CD4-positive, alpha-beta T cell treated with Interferon gamma for 1 hour (primary cell): ENCODE measurements at regions not wholly inside any gene's neighbourhood (a gene's known extent, or its start where the extent isn't known, plus 50 kb on each side); places are given as distances from the start of the nearest gene placed in this dataset.

ENCODE experiments used
- DNase-seq: peaks from one replicate; pipeline ENCODE4 v3.0.0-alpha.2; 2020

DNA sequence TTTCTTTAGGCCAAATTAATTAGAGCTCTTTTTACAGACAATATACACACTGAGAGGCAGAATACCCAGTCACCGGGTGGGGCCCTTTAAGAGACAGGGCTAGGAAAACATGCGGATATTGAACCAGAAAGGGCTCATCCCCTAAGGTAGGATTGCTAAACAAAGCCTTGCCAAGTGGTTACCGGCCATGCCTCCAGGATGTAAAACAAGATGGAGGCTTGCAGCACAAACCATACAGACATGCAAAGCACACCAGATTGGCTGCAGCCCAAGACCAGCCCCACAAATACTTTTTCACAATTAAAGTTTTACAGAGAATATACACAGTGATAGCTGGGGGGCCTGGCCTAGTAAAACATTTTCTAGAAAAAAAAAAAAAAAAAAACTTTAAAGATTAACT is 210.0 kb downstream of the KLHL4 start:
- DNase-seq: no peak

DNA sequence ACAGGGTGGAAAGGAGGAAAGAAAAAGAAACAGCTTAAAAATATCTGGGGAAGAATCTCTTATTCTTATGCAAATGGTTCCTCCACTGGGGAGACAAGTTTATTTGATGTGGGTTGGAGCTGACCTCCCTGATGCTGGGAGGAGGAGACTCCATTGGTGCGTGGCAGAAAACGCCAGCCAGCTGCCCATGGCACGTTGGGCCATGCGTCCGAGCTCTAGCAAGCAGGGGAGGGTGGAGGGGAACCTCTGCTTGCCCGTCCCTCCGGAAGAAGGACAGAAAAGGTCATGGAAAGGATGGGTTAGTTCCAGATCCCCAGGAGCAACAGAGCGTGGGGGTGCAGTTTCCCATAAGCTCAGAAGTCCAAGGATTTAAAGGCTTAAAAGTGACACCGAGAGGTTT is 210.4 kb downstream of the KLHL4 start:
- DNase-seq: no peak

GRCh38 chrX:87728459-87728858 is 210.9 kb downstream of the KLHL4 start:
- DNase-seq: no peak

DNA sequence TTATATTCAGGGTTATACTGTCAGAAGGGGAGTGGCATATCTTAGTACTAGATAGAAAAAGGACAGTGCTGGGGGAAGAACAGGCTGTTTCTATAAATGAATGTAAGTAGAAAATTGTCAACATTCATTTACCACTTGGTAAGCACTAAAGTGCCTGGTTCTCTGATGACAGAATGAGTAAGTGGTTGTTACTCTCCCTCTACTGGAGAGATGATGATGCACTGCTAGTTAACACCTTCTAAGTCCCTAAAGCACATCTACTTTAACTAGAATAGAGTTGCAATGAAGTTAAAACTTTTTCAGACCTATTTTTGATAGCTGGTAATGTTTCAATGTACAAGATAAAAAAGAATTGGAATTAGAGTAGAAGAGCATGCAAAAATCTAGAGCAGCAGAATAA is 214.5 kb downstream of the KLHL4 start:
- DNase-seq: no peak

DNA sequence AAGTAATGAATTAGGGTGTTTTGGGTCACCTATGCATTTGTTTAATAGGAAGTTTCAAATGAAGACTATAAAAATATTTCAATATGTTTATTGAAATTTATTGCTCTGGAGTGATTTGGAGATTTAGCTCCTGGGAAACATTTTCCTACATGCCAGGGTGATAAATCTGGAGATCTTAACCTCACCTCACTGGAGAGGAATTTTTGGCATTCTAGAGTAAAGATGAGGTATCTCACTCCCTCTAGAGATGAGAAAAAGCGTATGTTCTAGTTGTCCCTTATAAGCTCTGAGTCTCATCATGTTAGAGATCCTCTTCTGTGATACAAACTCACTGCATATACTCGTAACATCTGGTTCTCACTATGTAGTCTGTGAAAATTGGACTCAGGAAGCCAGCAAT is 219.0 kb downstream of the KLHL4 start:
- no peak for DNase-seq

- DNase-seq: no peak
Measured at GRCh38 chrX:87744391-87744790, 226.8 kb downstream of the KLHL4 start.

- DNase-seq: no peak
Measured at GRCh38 chrX:87755493-87755892, 237.9 kb downstream of the KLHL4 start.

DNA sequence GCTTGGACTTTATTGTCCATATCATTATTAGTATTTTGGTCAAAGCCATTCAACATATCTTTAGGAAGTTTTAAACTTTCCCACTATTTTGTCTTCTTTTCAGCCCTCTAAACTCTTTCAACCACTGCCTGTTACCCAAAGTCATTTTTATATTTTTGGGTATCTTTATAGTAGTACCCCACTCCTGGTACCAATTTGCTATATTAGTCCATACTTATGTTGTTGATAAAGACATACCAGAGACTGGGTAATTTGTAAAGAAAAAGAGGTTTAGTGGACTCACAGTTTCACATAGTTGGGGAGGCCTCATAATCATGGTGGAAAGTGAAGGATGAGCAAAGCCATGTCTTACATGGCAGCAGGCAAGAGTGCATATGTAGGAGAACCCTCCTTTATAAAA is 271.4 kb downstream of the KLHL4 start:
- no peak for DNase-seq

GRCh38 chrX:87798039-87798438 is 280.4 kb downstream of the KLHL4 start:
- no peak for DNase-seq

GRCh38 chrX:87805829-87806490 is 288.4 kb downstream of the KLHL4 start:
- DNase-seq: no peak

GRCh38 chrX:87808576-87809243 is 291.1 kb downstream of the KLHL4 start:
- DNase-seq: no peak

- no peak for DNase-seq
Measured at GRCh38 chrX:87813566-87813965, 296.0 kb downstream of the KLHL4 start.

GRCh38 chrX:87846956-87847355 is 329.4 kb downstream of the KLHL4 start:
- DNase-seq: no peak

- no peak for DNase-seq
Measured at GRCh38 chrX:87873347-87873941, 355.8 kb downstream of the KLHL4 start.

- no peak for DNase-seq
Measured at GRCh38 chrX:87874043-87874442, 356.4 kb downstream of the KLHL4 start.

GRCh38 chrX:87878926-87879325 is 361.3 kb downstream of the KLHL4 start:
- DNase-seq: no peak

- no peak for DNase-seq
Measured at GRCh38 chrX:87890437-87890836, 372.8 kb downstream of the KLHL4 start.

GRCh38 chrX:87895421-87895820 is 377.8 kb downstream of the KLHL4 start:
- no peak for DNase-seq

GRCh38 chrX:87896057-87896456 is 378.5 kb downstream of the KLHL4 start:
- no peak for DNase-seq

GRCh38 chrX:87900320-87900908 is 382.8 kb downstream of the KLHL4 start:
- peak; percentile 10 for DNase-seq

- DNase-seq: no peak
Measured at GRCh38 chrX:87901060-87901459, 383.5 kb downstream of the KLHL4 start.

DNA sequence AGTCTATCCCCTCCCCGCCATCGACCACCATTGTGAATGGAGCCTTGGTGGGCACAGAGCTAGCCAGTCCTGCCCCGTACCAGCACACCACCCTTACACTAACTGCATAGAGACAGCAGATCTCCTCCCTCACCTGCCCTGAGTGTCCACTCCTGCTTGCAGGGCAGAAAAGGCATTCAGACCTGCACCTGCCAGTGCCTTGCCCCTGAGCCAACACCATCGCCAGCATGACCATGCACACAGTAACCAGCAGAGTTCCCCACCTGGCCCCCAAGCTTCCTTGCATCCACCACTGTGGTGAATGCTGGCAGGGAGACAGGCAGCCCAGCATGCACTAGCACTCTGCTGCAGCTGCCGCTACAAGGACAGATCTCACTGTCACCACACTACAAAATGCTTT is 397.1 kb downstream of the KLHL4 start:
- no peak for DNase-seq

GRCh38 chrX:87924619-87925018 is 407.0 kb downstream of the KLHL4 start:
- DNase-seq: no peak

GRCh38 chrX:87941841-87942240 is 424.2 kb downstream of the KLHL4 start:
- no peak for DNase-seq
